Endothelial cell of umbilical vein (primary cell): ENCODE measurements at regions not wholly inside any gene's neighbourhood (a gene's known extent, or its start where the extent isn't known, plus 50 kb on each side); places are given as distances from the start of the nearest gene placed in this dataset.

ENCODE experiments used
- CTCF ChIP-seq, 2 donors: IDR thresholded peaks; 1 replicate in 1 of 2; 2 replicates in 1 of 2; pipeline ENCODE4 v1.5.1; 2011; ENCODE audit warnings: low read length in 2 of 2, mild to moderate bottlenecking in 2 of 2, moderate library complexity in 2 of 2, control low read depth in 1 of 2, inconsistent platforms in 1 of 2, low read depth in 1 of 2; ENCODE audit not compliant: insufficient read depth in 1 of 2; ENCODE audit errors: extremely low read depth in 1 of 2
- EZH2 ChIP-seq: IDR thresholded peaks from 2 replicates; pipeline ENCODE4 v1.6.1; 2012; ENCODE audit warnings: borderline replicate concordance, low read depth, mild to moderate bottlenecking, moderate library complexity, low read length, inconsistent platforms; ENCODE audit not compliant: severe bottlenecking

GRCh38 chr5:91291628-91292569 is 91.2 kb downstream of the ARRDC3 start:
- TF ChIP-seq CTCF (IDR thresholded peaks at IDR 0.05; ENCODE audit: extremely low read depth in 1 of 2, insufficient read depth in 1 of 2, low read depth in 1 of 2, low read length in 2 of 2), result no peak
- TF ChIP-seq EZH2, result no peak
